Ishikawa (cell line): ENCODE measurements at regions not wholly inside any gene's neighbourhood (a gene's known extent, or its start where the extent isn't known, plus 50 kb on each side); places are given as distances from the start of the nearest gene placed in this dataset.

Experiments
- CEBPB ChIP-seq: IDR thresholded peaks from 2 replicates; pipeline ENCODE4 v1.6.1; 2012
- RAD21 ChIP-seq: IDR thresholded peaks from 2 replicates; pipeline ENCODE4 v1.6.1; 2012; ENCODE audit warnings: low read depth
- TEAD4 ChIP-seq: IDR thresholded peaks from 2 replicates; pipeline ENCODE4 v1.6.1; 2012
- YY1 ChIP-seq: IDR thresholded peaks from 2 replicates; pipeline ENCODE4 v1.6.1; 2012; ENCODE audit warnings: low read depth
- TF ChIP-seq, protein P1 (sequence below): IDR thresholded peaks from 2 replicates; pipeline ENCODE4 v1.6.1; 2012

DNA sequence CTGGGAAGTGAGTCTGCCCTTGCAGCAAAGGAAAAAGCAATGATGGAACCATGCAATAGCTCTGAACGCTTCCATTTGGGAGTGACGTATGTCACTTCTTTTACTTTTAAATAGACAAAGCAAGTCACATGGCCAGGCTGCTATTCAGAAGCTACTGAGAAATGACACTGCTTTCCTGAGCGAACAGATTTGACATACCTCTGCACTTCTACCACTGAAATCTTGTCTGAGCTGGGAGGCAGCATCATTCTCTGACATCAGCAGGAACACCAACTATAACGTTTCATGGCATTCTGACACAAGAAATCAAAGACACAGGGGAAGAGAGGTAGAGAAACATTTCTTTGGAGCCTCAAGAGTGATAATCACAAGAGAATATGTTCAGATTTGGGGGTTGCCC, 271.1 kb downstream of the SNX13 start:
- no peak for TF ChIP-seq RAD21
- TF ChIP-seq TEAD4, result no peak
- TF ChIP-seq YY1, result no peak
- no peak for TF ChIP-seq CEBPB
- TF ChIP-seq, protein P1, sequence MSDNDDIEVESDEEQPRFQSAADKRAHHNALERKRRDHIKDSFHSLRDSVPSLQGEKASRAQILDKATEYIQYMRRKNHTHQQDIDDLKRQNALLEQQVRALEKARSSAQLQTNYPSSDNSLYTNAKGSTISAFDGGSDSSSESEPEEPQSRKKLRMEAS, result no peak
